Ecto neural progenitor cell (in vitro differentiated cells): ENCODE measurements at regions not wholly inside any gene's neighbourhood (a gene's known extent, or its start where the extent isn't known, plus 50 kb on each side); places are given as distances from the start of the nearest gene placed in this dataset.

Source experiments
- DNase-seq: peaks from one replicate; pipeline ENCODE4 v3.0.0-alpha.2; 2018; ENCODE audit warnings: low spot score

GRCh38 chr5:73374520-73375190 is 73.9 kb downstream of the FOXD1 start:
- no peak for DNase-seq

DNA sequence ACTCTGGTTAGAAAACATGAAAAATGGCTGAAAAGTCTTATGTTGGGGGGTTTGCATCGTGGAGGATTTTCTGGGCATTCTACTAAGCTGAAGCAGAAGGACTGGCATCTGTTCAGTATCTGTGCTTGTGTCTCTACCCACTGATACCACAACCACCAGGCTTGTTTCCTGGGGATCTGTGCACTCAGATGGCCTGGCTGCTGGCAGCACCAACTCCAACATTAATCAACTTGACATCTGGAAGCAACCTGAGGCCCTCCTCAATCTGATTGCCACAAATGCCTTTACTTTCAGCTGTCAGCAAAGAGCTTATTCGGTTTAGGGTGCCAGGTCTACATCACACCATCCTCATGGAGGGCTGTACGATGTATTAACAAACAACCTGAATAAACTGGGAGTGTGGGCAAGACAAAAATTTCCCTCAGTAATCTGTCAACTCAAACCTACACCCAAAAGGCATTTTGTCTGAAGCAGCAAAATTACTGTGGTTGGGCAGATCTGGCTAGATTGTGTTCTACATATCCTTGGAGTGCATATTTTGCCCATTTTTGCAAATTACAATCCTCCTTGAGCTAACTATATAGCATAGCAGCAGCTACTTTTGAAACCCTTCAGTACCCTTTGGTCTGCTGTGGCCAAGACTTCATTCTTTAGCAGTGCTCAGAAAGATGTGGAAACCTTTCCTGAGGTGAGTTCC is 74.6 kb downstream of the FOXD1 start:
- DNase-seq = no peak

- DNase-seq = no peak
These were observed 77.7 kb downstream of the FOXD1 start for GRCh38 chr5:73370640-73371583.

DNA sequence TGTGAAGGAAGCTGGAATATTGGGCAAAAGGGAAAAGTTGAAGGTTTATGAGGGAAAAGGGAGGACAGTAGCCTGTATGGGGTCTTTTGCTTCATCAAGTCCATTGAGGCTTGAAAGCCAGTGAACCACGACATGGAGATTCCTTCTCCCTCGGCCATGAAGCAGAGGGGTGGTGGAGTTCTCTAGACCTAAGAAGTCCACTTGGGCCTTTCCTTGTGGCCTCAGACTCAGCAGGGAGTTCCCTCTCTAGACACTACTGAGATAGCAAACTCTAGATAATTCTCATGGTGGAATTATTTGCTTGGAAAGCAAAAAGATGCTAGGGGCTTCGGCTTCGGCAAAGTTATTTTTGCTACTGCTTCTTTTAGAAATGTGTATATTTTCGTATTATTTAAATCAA is 78.5 kb downstream of the FOXD1 start:
- DNase-seq = no peak

DNA sequence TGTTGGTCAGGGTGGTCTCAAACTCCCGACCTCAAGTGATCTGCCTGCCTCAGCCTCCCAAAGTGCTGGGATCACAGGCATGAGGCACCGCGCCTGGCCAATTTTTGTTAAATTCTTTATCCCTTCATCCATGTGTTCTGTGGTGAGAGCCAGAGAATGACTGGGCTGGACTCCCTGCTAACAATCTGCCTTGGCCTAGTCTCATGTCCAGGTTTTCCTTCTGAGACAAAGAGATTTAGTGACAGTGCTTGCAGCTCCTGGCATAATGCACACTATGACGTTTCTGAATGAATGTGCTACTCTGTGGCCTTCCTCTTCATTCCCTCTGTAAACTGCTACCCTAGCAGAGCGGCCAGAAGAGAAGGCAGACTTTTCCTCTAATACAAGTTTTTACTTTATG is 79.3 kb downstream of the FOXD1 start:
- DNase-seq = no peak

- no peak for DNase-seq
These were observed 80.9 kb downstream of the FOXD1 start for GRCh38 chr5:73367650-73368049.

DNA sequence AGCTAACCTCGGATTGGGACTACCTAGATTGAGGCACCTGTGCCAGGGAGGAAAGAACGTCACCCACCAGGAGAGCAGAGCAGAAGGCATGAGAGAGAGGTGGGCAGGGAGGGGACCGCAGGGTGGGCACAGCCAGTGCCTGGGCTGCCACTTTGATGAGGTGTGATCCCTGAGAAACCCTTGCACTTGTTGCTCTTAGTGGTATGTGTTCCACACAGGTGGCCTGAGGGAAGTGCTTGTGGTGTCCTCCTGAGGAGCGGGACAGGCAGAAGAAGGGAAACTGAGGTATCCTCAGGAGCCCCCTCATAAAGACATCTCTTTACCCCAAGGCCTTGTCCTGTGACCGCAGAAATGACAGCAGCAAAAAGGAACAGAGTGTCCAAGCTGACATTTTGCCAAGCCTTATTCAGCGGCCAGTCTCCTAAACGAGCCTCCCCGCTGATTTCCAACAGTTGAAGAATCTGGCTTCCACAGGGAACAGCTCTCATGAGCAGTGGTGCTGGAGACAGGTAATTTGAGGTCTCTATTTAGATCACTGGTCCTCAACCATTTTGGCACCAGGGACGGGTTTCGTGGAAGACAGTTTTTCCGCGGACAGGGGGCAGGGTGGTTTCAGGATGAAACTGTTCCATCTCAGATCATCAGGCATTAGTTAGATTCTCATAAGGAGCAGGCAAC is 82.4 kb downstream of the FOXD1 start:
- DNase-seq = no peak

GRCh38 chr5:73365301-73365853 is 83.2 kb downstream of the FOXD1 start:
- no peak for DNase-seq

- no peak for DNase-seq
These were observed 84.5 kb downstream of the FOXD1 start for GRCh38 chr5:73363911-73364730.

DNA sequence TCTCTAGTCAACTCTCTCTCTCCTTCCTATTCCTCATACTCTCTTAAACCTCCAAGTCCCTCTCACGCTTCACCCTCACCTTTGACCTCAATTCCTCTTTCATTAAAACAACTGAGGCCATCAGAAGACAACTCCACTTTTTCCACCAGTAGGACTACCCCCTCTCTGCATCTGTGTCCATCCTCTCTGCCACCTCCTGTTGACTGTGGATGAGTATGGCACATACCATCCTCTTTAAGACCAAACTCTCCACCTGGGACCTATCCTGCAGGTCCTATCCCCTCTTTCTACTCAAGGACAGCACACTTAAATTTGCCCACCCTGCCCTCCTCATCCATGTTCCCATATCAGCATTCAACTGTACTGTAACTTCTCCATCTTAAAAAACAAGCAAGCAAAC is 89.2 kb downstream of the FOXD1 start:
- no peak for DNase-seq

DNA sequence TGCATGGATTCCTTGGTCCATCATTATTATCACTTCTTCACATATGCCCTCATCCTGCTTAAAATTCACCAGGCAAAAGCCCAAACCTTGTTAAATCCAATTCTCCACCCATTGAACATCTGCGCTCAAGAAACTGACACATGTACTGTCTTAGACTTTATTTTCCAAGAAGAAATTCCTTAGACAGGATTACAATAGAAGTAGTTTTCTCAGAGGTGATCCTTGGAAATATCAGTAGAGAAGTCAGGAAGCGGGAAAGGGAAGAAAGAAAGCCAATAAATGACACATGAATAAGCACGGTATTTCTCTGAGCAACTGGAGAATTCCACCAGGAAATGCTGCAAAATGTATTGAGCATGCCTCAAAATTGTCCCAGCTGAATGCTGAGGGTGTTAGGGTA is 90.2 kb downstream of the FOXD1 start:
- no peak for DNase-seq

DNA sequence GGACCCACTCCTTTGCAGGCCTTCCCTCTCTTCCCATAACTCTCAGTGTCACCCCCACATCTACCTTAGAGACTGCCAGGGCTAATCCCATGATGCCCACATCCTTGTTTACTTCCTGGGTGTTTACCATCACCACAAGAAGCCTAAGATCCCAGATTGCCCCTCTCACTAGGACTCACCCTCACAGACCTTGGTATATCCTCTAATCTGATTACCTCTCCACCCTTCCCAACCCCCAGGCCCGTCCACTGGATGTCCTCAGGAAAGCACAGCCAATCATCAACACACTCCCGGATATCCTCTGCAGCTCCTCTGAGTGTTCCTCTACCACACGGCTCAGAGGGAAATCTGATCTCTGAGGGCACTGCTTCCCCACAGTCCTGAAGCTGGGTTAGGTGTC is 91.0 kb downstream of the FOXD1 start:
- DNase-seq = no peak

DNA sequence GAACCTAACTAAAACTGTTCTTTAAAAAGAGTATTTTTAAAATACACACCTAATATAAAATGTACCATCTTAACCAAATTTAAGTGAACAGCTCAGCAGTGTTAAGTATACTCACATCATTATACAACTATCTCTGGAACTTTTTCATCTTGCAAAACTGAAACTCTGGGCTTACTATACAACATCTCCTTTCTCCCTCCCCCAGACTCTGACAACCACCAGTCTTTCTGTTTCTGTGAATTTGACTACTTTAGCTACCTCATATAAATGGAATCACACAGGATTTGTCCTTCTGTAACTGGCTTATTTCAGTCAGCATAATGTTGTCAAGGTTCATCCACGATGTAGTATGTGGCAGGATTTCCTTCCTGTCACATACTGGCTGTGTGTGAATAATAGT is 93.5 kb downstream of the FOXD1 start:
- DNase-seq = no peak

DNA sequence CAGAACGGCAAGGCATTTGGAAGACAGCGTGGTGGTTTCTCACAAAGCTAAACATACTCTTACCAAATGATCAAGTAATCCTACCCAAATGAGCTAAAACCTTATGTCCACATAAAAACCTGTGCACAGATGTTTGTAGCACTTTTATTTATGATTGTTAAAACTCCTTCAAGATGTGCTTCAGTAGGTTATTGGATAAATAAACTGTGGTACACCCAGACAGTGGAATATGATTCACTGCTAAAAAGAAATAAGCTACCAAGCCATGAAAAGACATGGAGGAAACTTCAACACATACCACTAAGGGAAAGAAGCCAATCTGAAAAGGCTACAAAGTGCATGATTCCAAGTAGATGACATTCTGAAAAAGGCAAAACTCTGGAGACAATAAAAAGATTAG is 94.2 kb downstream of the FOXD1 start:
- DNase-seq = no peak

DNA sequence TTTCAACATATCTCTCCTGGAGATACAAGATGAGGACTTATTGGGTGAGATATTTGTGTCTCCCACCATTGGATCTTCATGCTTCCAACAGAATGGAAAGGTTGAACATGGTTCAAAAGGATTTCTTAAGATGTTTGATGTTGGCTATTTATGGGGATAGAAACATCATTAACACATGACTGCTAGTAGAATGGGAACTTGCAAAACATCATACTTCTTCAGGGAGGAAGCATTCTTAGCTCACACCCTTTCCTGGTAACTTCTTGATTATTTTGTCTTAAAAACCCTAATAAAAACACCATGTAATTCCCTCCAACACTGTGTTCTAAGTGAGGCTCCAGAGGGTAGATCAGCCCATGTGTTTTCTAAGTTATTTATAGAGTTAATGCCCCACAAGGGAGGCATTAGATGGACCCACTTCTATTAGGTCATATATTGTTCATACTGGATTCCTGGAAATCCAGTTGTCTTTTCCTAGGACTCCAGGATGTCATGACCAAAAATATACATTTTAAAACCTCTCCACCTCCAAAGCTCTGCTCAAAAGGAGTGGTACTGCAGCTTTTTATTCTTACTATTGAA is 95.8 kb downstream of the FOXD1 start:
- DNase-seq = no peak

DNA sequence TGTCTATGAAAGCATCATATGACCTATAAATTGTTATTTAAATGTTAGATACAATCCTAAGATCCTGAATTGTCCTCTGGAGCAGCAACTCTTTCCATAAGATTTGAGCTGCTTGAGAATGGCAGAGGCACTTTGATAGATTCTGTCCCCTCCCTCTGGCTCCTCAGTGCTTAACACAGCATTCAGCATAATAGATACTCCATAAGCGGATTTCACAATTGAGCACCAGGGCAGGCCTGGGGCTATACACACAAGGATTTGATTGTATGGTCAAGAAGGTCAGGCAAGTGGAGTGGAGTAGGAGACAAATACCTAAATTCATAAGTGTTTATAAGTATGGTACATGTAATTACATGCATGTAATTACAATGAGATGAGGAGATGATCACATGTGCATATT is 96.3 kb downstream of the FOXD1 start:
- no peak for DNase-seq

DNA sequence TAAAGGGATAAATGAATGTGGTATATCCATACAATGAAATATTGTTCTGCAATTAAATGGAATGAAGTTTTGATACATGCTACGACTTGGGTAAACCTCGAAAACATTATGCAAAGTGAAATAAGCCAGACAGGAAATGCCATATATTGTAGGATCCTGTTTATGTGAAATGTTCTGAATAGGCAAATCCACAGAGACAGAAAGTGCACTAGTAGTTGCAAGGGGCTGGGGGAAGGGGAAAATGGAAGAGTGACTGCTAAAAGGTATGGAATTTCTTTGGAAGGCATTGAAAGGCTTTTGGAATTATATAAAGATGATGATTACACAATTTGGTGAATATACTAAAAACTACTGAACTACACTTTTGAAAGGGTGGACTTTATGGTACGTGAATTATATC is 97.0 kb downstream of the FOXD1 start:
- no peak for DNase-seq

DNA sequence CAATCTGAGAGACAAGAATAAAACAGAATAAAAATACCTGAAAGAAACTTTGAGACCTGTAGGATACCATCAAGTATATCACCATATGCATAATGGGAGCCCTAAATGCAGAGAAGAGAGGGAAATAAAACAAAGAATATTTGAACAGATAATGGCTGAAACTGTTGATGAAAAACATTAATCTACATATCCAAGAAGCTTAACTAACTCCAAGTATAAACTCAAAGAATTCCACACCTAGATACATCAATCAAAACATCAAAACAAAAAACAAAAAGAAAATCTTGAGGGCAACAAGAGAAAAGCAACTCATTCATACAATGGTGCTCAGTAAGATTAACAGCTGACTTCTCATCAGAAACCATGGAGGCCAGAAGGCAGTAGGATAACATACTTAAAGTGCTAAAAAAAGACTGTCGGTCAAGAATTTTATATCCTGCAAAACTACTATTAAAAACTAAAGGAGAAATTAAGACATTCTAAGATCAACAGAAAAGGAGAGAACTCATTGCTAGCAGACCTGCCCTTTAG is 101.6 kb downstream of the FOXD1 start:
- no peak for DNase-seq

DNA sequence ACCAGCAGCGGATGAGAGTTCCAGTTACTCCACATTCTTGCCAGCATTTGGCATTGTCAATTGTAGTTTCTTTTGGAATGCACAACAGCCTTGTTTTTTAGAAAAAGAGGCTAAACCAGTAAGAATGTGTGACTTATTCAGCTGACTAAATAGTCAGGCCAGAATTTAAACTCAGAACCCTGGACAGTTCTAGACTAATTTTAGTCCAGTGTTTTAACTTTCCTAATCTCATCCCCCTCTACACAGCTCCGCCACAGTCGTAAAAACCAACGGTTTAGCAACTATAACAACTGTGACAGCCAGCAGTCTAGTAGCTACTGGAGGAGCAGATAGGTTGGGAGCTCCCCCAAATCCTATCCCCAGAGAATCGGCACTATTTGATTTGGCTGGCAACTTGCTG is 103.7 kb downstream of the FOXD1 start:
- no peak for DNase-seq

DNA sequence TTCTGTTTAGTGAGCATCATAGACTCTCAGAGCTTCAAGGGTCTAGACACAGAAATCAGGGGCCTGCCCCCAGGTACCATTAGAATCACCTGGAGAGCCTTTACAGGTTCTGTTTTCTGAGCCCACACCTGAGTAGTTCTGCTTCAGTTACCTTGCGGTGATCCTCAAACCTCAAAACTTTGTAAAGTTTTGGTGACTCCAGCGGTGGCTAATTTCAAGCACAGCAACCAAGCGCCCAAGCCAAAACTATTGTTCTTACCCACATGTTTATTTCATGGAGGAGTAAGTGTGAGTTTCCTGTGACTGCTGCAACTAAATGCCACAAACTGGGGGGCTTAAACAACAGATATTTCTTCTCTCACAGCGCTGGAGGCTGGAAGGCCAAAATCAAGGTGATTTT is 108.9 kb downstream of the FOXD1 start:
- DNase-seq = no peak
